ENCODE measurements at regions not wholly inside any gene's neighbourhood (a gene's known extent, or its start where the extent isn't known, plus 50 kb on each side); places are given as distances from the start of the nearest gene placed in this dataset.

DNA sequence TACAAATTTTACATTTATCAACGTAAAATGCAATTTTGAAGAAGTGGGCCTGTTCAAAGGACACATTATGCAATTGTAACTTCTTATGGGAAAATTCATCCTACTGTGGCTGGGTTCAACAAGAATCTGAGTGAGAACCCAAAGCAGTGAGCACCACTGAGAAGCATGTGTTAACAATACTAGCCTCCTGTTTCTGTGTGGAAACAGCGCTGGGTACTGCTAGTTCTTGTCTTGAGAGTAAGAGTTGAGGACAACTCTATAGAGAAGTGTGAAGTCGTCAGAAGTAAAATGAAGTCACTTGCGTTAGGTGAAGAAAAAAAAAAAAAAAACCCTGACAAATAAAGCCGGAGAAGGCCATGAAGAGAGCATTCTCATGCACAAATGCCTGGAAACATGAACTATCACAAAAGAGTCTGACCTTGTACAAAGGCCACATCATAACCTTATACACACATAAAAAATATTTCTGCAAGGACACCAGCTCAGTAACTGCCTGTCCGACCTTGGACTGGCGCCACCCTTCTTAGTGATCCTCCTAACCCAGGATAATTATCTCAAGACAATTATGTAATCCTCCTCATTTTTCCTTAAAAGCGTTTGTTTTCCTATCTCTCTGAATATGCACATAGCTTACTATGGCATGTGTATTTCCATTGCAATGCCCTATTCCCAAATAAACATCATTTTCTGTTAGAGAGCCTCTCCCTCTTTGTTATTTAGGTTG, 554.9 kb downstream of the HTR7 start:
- no peaks in the 10 kb centered on the region for H3K27me3 ChIP-seq (ENCODE audit: control insufficient read depth, insufficient read depth, low read length)
- TF ChIP-seq, protein P1, sequence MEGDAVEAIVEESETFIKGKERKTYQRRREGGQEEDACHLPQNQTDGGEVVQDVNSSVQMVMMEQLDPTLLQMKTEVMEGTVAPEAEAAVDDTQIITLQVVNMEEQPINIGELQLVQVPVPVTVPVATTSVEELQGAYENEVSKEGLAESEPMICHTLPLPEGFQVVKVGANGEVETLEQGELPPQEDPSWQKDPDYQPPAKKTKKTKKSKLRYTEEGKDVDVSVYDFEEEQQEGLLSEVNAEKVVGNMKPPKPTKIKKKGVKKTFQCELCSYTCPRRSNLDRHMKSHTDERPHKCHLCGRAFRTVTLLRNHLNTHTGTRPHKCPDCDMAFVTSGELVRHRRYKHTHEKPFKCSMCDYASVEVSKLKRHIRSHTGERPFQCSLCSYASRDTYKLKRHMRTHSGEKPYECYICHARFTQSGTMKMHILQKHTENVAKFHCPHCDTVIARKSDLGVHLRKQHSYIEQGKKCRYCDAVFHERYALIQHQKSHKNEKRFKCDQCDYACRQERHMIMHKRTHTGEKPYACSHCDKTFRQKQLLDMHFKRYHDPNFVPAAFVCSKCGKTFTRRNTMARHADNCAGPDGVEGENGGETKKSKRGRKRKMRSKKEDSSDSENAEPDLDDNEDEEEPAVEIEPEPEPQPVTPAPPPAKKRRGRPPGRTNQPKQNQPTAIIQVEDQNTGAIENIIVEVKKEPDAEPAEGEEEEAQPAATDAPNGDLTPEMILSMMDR (IDR thresholded peaks at IDR 0.05; ENCODE audit: insufficient read depth, low read length, poor library complexity, severe bottlenecking): no peak
- DNase-seq (ENCODE audit: low read depth): no peak
- H3K4me3 ChIP-seq (ENCODE audit: low read depth, low read length): no peak overlapping the region
- no peaks in the 10 kb centered on the region for H3K36me3 ChIP-seq (ENCODE audit: control insufficient read depth, insufficient read depth, low read length)

DNA sequence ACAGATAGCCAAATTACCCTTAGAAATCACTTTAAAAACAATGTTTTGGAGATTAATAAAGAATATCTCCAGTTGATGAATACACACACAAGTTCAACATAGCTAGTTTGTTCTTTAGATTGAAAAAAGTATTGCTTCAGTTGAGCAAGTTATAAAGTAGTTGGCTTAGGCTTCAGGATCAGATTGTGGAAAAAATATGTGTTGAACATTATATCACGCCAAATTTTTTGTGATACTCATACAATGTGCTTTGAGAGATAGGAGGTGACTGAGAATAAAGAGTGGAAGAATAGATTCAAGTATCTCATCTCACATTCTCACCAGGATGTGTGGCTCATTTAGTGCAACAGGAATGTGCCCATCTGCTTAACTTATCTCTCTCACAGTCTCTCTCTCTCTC, 553.3 kb downstream of the HTR7 start:
- no peak for DNase-seq (ENCODE audit: low read depth)
- no peaks in the 10 kb centered on the region for H3K27me3 ChIP-seq (ENCODE audit: control insufficient read depth, insufficient read depth, low read length)
- TF ChIP-seq, protein P1 (IDR thresholded peaks at IDR 0.05; ENCODE audit: insufficient read depth, low read length, poor library complexity, severe bottlenecking): no peak

DNA sequence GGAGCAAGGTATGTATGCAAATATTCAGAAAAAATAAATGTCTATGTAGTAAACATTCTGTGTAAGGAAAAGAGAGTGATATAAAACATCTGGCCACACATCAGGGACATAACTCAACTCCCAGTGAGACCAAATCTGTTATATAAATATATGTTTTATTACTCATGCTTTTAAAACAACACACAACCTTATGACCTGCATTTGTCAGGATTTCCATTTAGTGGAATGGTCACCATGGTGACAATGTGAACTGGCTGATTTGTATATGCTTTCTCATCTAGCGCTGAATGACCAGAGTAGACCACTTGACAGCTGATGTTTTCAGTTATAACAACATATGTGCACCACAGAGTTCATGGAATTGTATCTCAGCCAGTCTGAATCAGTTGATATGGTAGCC, 551.7 kb downstream of the HTR7 start:
- H3K4me3 ChIP-seq (ENCODE audit: low read depth, low read length): no peak overlapping the region
- TF ChIP-seq, protein P1 (IDR thresholded peaks at IDR 0.05; ENCODE audit: insufficient read depth, low read length, poor library complexity, severe bottlenecking): no peak
- H3K36me3 ChIP-seq (ENCODE audit: control insufficient read depth, insufficient read depth, low read length): no peaks in the 10 kb centered on the region
- H3K27me3 ChIP-seq (ENCODE audit: control insufficient read depth, insufficient read depth, low read length): no peaks in the 10 kb centered on the region
- DNase-seq (ENCODE audit: low read depth): no peak

More for the DNA sequence above, 553.3 kb downstream of the HTR7 start:
- Histone ChIP-seq H3K36me3 (ENCODE audit: control insufficient read depth, insufficient read depth, low read length) (no peaks in the 10 kb centered on the region), H3K4me3 (ENCODE audit: low read depth, low read length) (no peak overlapping the region)

DNA sequence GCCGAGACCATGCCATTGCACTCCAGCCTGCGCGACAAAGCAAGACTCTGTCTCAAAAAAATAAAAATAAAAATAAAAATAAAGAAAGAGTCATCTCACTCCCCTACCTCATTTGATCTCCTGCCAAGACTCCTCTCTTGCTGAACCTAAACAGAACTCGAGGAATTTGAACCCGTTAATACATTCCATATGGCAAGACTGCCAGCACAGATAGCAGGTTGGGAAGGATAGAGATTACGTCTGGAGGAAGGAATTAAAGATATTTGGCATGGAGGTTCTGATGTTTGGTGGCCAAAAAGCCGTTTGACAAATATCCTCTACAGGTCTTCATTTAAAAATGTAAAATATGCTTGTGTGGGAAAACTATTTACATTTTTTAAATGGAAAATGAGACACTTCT, 549.6 kb downstream of the HTR7 start:
- H3K36me3 ChIP-seq (ENCODE audit: control insufficient read depth, insufficient read depth, low read length): no peaks in the 10 kb centered on the region
- DNase-seq (ENCODE audit: low read depth): no peak
- TF ChIP-seq, protein P1 (IDR thresholded peaks at IDR 0.05; ENCODE audit: insufficient read depth, low read length, poor library complexity, severe bottlenecking): no peak
- no peak overlapping the region for H3K4me3 ChIP-seq (ENCODE audit: low read depth, low read length)
- no peaks in the 10 kb centered on the region for H3K27me3 ChIP-seq (ENCODE audit: control insufficient read depth, insufficient read depth, low read length)

DNA sequence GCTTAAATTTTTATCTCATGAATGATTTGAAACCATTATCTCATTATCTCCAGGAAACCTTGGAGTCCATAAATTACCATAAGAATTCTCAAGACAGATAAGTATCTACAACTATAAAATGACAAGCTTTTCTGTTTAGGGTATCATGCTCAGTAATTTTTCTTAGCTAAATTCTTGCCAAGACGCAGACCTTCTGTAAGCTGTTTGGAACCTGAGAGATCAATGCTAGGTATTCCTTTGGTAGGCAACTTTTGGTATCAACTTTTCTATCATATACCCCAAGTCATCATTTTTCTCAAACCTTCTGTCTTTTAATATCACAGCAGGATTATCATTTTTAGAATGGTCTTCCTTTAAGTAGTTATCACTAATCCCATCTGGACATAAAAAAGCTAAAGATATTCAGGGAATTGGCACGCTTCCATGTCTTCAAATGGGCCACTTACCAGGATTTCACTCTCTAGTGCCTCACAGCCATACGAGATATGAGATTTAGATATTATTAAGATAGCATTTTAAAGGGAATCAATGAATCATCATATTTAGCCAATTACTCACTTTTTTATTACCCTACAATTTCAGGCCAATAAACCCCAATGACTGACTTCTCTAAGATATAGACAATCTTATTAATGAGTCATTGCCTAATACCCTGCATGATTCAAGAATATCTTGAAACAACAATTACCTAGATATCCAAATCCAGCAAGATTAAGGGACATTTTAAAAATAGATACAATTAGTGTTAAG, 544.1 kb downstream of the HTR7 start:
- Histone ChIP-seq H3K27me3 (ENCODE audit: control insufficient read depth, insufficient read depth, low read length) (no peaks in the 10 kb centered on the region), H3K4me3 (ENCODE audit: low read depth, low read length) (no peak overlapping the region), H3K36me3 (ENCODE audit: control insufficient read depth, insufficient read depth, low read length) (no peaks in the 10 kb centered on the region)
- TF ChIP-seq, protein P1 (IDR thresholded peaks at IDR 0.05; ENCODE audit: insufficient read depth, low read length, poor library complexity, severe bottlenecking): no peak
- DNase-seq (ENCODE audit: low read depth): no peak

Data from kidney epithelial cell (primary cell).